HepG2 (cell line): ENCODE measurements at regions not wholly inside any gene's neighbourhood (a gene's known extent, or its start where the extent isn't known, plus 50 kb on each side); places are given as distances from the start of the nearest gene placed in this dataset.

Experiments used
- ATAC-seq: fragments of 200-7000 bp; cut with Tn5 transposase; 3 replicates; pipeline ENCODE4 v1.9.1; 2020; ENCODE audit warnings: mild to moderate bottlenecking, moderate library complexity
- BruUV-seq: library from RNA; stranded (reverse); fragments of 400-500 nt; replicated peaks from 2 replicates; lab custom pipeline; 2021; lab: Mats Ljungman, UMichigan
- CTCF ChIA-PET: fragments of 300-600 bp; formaldehyde crosslinking; extraction: SDS; loops from one replicate; lab custom pipeline; 2021; ENCODE audit warnings: low total read pairs, inconsistent platforms, low intra/inter-chr PET ratio; lab: Yijun Ruan, JAX
- POLR2A ChIA-PET: fragments of 350-600 bp; sonication (Branson Sonifier 250); formaldehyde crosslinking; loops from one replicate; lab custom pipeline; 2020; ENCODE audit warnings: antibody characterized with exemption, inconsistent platforms; lab: Yijun Ruan, JAX
- DNase-seq: peaks from one replicate; pipeline ENCODE4 v3.0.0-alpha.2; 2015; ENCODE audit warnings: low spot score
- FAIRE-seq: peaks from 3 replicates; lab custom pipeline; 2011; peaks lifted over from hg19 to GRCh38; lab: Jason Lieb, UNC
- H2AFZ ChIP-seq: one replicate; pipeline ENCODE4 v1.6.1; 2011; ENCODE audit warnings: low read length, inconsistent platforms
- H3K27ac ChIP-seq: fragments of 300-600 bp; 3 replicates; pipeline ENCODE4 v1.8.0; 2011; ENCODE audit warnings: mixed run types, mild to moderate bottlenecking, mixed read lengths, low read length, inconsistent platforms; ENCODE audit not compliant: insufficient read depth; ENCODE audit errors: extremely low read length
- H3K27me3 ChIP-seq, 2 experiments: fragments of 200-600 bp in 1 of 2; 2 replicates in 1 of 2; 3 replicates in 1 of 2; pipeline versions ENCODE4 v1.6.0 to v1.8.0; 2011; ENCODE audit warnings: low read length in 2 of 2, mild to moderate bottlenecking in 2 of 2, moderate library complexity in 2 of 2, inconsistent platforms in 1 of 2; ENCODE audit not compliant: insufficient read depth in 2 of 2, control insufficient read depth in 1 of 2
- H3K36me3 ChIP-seq, 2 experiments: fragments of 200-600 bp in 1 of 2; replicated peaks in 1 of 2; 2 replicates in 1 of 2; 3 replicates in 1 of 2; pipeline versions ENCODE4 v1.5.1 to v1.8.0; 2011; ENCODE audit warnings: low read length in 2 of 2, inconsistent platforms in 1 of 2; ENCODE audit not compliant: insufficient read depth in 2 of 2, control insufficient read depth in 1 of 2
- H3K4me1 ChIP-seq: 2 replicates; pipeline ENCODE4 v1.5.1; 2012; ENCODE audit warnings: low read length, inconsistent platforms; ENCODE audit not compliant: insufficient read depth
- H3K4me2 ChIP-seq: 2 replicates; pipeline ENCODE4 v1.6.0; 2011; ENCODE audit warnings: low read depth, low read length, inconsistent platforms
- H3K4me3 ChIP-seq, 3 experiments: fragments of 200-600 bp in 1 of 3; sonication (generic), shearing (Covaris generic) in 1 of 3; replicated peaks in 1 of 3; 2 replicates each; pipeline ENCODE4 v1.5.1; 2011 to 2016; ENCODE audit warnings: low read length in 3 of 3, inconsistent platforms in 2 of 3, low read depth in 2 of 3, mild to moderate bottlenecking in 2 of 3, control low read depth in 1 of 3, mixed read lengths in 1 of 3; ENCODE audit not compliant: insufficient read depth in 1 of 3
- H3K79me2 ChIP-seq: one replicate; pipeline ENCODE4 v1.6.1; 2011; ENCODE audit warnings: low read length, inconsistent platforms; ENCODE audit not compliant: insufficient read depth
- H3K9ac ChIP-seq: 2 replicates; pipeline ENCODE4 v1.6.0; 2011; ENCODE audit warnings: mild to moderate bottlenecking, low read depth, low read length, inconsistent platforms; ENCODE audit not compliant: insufficient read depth
- H3K9me3 ChIP-seq: 2 replicates; pipeline ENCODE4 v1.5.1; 2012; ENCODE audit warnings: mild to moderate bottlenecking, low read length
- H4K20me1 ChIP-seq: 2 replicates; pipeline ENCODE4 v1.6.0; 2011; ENCODE audit warnings: inconsistent platforms, mild to moderate bottlenecking, low read length, moderate library complexity; ENCODE audit not compliant: insufficient read depth
- ARNTL ChIP-seq: sonication (generic); formaldehyde crosslinking; IDR thresholded peaks from 2 replicates; pipeline ENCODE4 v1.4.0; 2020; ENCODE audit warnings: mild to moderate bottlenecking, missing genetic modification reagents
- ATF7 ChIP-seq, 2 experiments: fragments of 450-650 bp in 1 of 2; sonication (generic) in 1 of 2; formaldehyde crosslinking in 1 of 2; IDR thresholded peaks; 2 replicates each; pipeline versions ENCODE4 v1.4.0 to v1.6.1; 2016 to 2020; ENCODE audit warnings: antibody characterized with exemption in 1 of 2, mild to moderate bottlenecking in 1 of 2, missing genetic modification reagents in 1 of 2
- CBX5 ChIP-seq: sonication (generic); formaldehyde crosslinking; IDR thresholded peaks from 2 replicates; pipeline ENCODE4 v1.4.0; 2020; ENCODE audit warnings: missing genetic modification reagents, borderline replicate concordance
- CREB1 ChIP-seq, 2 experiments: fragments of 450-650 bp in 1 of 2; IDR thresholded peaks; 2 replicates each; pipeline ENCODE4 v1.6.1; 2016 to 2017; ENCODE audit warnings: control low read depth in 1 of 2, mild to moderate bottlenecking in 1 of 2, missing compliant biosample characterization in 1 of 2, missing genetic modification characterization in 1 of 2
- GPBP1L1 ChIP-seq: sonication (generic); formaldehyde crosslinking; IDR thresholded peaks from 2 replicates; pipeline ENCODE4 v1.5.0; 2020; ENCODE audit warnings: mild to moderate bottlenecking, missing genetic modification reagents
- HOXD1 ChIP-seq: sonication (generic); formaldehyde crosslinking; IDR thresholded peaks from 2 replicates; pipeline ENCODE4 v1.5.0; 2020; ENCODE audit warnings: missing genetic modification reagents
- KAT7 ChIP-seq: IDR thresholded peaks from 2 replicates; pipeline ENCODE4 v1.6.1; 2018; ENCODE audit warnings: borderline replicate concordance, missing compliant biosample characterization
- KLF9 ChIP-seq: IDR thresholded peaks from 2 replicates; pipeline ENCODE4 v1.6.1; 2016; ENCODE audit warnings: low read depth
- MIXL1 ChIP-seq: IDR thresholded peaks from 2 replicates; pipeline ENCODE4 v1.6.1; 2016
- NFE2L1 ChIP-seq: sonication (generic); formaldehyde crosslinking; IDR thresholded peaks from 2 replicates; pipeline ENCODE4 v1.4.0; 2020; ENCODE audit warnings: missing genetic modification reagents, mild to moderate bottlenecking, borderline replicate concordance
- PPARG ChIP-seq: conservative IDR thresholded peaks from 2 replicates; pipeline ENCODE4 v1.6.1; 2016; ENCODE audit warnings: missing biosample characterization, missing genetic modification reagents
- RELA ChIP-seq: sonication (generic); formaldehyde crosslinking; IDR thresholded peaks from 2 replicates; pipeline ENCODE4 v1.4.0; 2020; ENCODE audit warnings: missing genetic modification reagents
- ZNF639 ChIP-seq: conservative IDR thresholded peaks from 2 replicates; pipeline ENCODE4 v1.6.1; 2018; ENCODE audit warnings: missing genetic modification reagents
- ZNF746 ChIP-seq: sonication (generic); formaldehyde crosslinking; IDR thresholded peaks from 2 replicates; pipeline ENCODE4 v1.8.0; 2022; ENCODE audit warnings: mild to moderate bottlenecking, missing genetic modification reagents
- ZNF784 ChIP-seq: sonication (generic); formaldehyde crosslinking; IDR thresholded peaks from 2 replicates; pipeline ENCODE4 v1.5.1; 2020; ENCODE audit warnings: missing genetic modification reagents, mild to moderate bottlenecking, borderline replicate concordance
- WGBS: methylation state at CpG from one replicate; pipeline ENCODE4 v1.1.6; 2017; ENCODE audit warnings: low lambda C conversion rate; 5-methylcytosine and 5-hydroxymethylcytosine counted together
- in situ Hi-C: cut with HindIII; loops from 2 replicates; pipeline ENCODE4 v1.10.0; 2017; ENCODE audit warnings: low pct_unique_long_range_greater_than_20kb; ENCODE audit not compliant: extremely low pct_ligation_motif_present
- intact Hi-C: fragments of 100-400 bp; cut with micrococcal nuclease; formaldehyde crosslinking; loops from one replicate; pipeline ENCODE4 v1.10.0; 2022; ENCODE audit not compliant: unreplicated experiment

- FAIRE-seq (no peak), DNase-seq (no peak), ATAC-seq (no peak)
- intact Hi-C loops: no loop called here
- in situ Hi-C loops: no loop called here
- Histone ChIP-seq H3K9ac (no peak overlapping the region), H3K4me3 (no peak overlapping the region), H2AFZ (no peak overlapping the region), H3K36me3 (no peaks in the 10 kb centered on the region), H3K4me1 (no peaks in the 10 kb centered on the region), H3K9me3 (no peaks in the 10 kb centered on the region), H3K79me2 (no peaks in the 10 kb centered on the region), H3K27ac (no peak overlapping the region), H3K4me2 (no peak overlapping the region), H3K27me3 (no peaks in the 10 kb centered on the region), H4K20me1 (no peaks in the 10 kb centered on the region)
- WGBS: 19% methylated on average over 7 of the region's 7 CpGs
- no TSS peak for BruUV-seq
- ChIA-PET CTCF (no interaction called here), POLR2A (no interaction called here)
- TF ChIP-seq ZNF639 (CRISPR knock-in tag) (no peak), KAT7 (no peak), NFE2L1 (CRISPR knock-in tag) (no peak), ATF7 (IDR thresholded peaks at IDR 0.05) (peak; percentile 96), ATF7 (CRISPR knock-in tag; IDR thresholded peaks at IDR 0.05) (no peak), CBX5 (no peak), PPARG (no peak), ZNF746 (no peak), CREB1 (IDR thresholded peaks at IDR 0.05) (peak; percentile 92), CREB1 (CRISPR knock-in tag; IDR thresholded peaks at IDR 0.05) (no peak), HOXD1 (CRISPR knock-in tag) (no peak)
Observed at GRCh38 chr7:46283852-46284251, 362.8 kb upstream of the IGFBP3 start.

GRCh38 chr7:46282155-46282554 is 361.1 kb upstream of the IGFBP3 start:
- no peak overlapping the region for H3K27ac ChIP-seq
- no peaks in the 10 kb centered on the region for H3K79me2 ChIP-seq
- no peak overlapping the region for H3K4me3 ChIP-seq
- no peaks in the 10 kb centered on the region for H3K27me3 ChIP-seq
- WGBS: 4% methylated on average over 1 of the region's 1 CpG
- no peak overlapping the region for H3K9ac ChIP-seq
- FAIRE-seq (no peak), DNase-seq (no peak), ATAC-seq (no peak)
- TF ChIP-seq GPBP1L1 (CRISPR knock-in tag) (no peak), ZNF784 (no peak), ARNTL (CRISPR knock-in tag) (no peak), KLF9 (CRISPR knock-in tag) (no peak), RELA (CRISPR knock-in tag) (no peak), MIXL1 (CRISPR knock-in tag) (no peak)
- POLR2A ChIA-PET: no interaction called here
- no peak overlapping the region for H3K4me2 ChIP-seq
- H3K4me1 ChIP-seq: no peaks in the 10 kb centered on the region
- CTCF ChIA-PET: no interaction called here
- no peaks in the 10 kb centered on the region for H3K36me3 ChIP-seq
- no peaks in the 10 kb centered on the region for H3K9me3 ChIP-seq
- intact Hi-C loops: no loop called here
- H4K20me1 ChIP-seq: no peaks in the 10 kb centered on the region
- no TSS peak for BruUV-seq
- H2AFZ ChIP-seq: no peak overlapping the region
- in situ Hi-C loops: no loop called here
